KOPT-K1 (cell line): ENCODE measurements at regions not wholly inside any gene's neighbourhood (a gene's known extent, or its start where the extent isn't known, plus 50 kb on each side); places are given as distances from the start of the nearest gene placed in this dataset.

ENCODE experiments used
- H3K27ac ChIP-seq: fragments of 200-600 bp; sonication (generic); 2 replicates; pipeline ENCODE4 v1.5.1; 2016; ENCODE audit warnings: antibody characterized with exemption, mild to moderate bottlenecking, low read depth, low read length; ENCODE audit not compliant: poor library complexity, severe bottlenecking
- H3K36me3 ChIP-seq: fragments of 200-600 bp; sonication (generic); 2 replicates; pipeline ENCODE4 v1.5.1; 2017; ENCODE audit warnings: antibody characterized with exemption, mild to moderate bottlenecking, low read length, moderate library complexity; ENCODE audit not compliant: insufficient read depth
- H3K9me3 ChIP-seq: fragments of 200-600 bp; sonication (generic); 2 replicates; pipeline ENCODE4 v1.5.1; 2017; ENCODE audit warnings: antibody characterized with exemption, low read length, mild to moderate bottlenecking; ENCODE audit not compliant: insufficient read depth, poor library complexity, severe bottlenecking

DNA sequence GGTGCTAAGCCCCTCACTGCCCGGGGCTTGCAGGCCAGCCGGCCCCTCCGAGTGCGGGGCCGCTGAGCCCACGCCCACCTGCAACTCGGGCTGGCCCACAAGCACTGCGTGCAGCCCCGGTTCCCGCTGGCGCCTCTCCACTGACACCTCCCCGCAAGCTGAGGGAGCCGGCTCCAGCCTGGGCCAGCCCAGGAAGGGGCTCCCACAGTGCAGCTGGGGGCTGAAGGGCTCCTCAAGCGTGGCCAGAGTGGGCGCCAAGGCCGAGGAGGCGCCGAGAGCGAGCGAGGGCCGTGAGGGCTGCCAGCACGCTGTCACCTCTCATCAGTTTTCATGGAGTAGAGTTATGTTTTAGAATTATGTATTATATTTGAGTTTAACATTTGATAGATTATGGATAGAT, 176.5 kb upstream of the FAM78B start:
- Histone ChIP-seq H3K27ac (no peak overlapping the region), H3K36me3 (no peaks in the 10 kb centered on the region), H3K9me3 (no peaks in the 10 kb centered on the region)

DNA sequence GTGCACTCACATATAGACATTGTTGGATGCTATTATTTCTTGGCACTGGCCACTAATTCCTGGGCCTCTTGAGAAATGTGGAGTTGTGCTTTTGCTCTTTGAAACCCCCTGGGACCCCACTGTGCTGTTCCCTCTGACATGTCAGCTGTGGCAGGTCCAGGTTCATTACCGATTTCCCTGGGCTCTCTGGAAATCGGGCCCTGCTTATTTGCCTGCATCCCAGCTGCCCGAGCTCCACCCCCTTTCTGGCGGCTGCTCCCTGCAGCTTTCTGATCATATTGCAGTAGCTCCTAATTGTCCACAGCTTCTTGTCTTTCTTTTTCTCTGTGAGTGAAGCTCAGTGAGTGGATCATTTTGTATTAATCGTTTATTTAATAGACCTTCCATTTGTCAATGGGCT, 183.7 kb upstream of the FAM78B start:
- no peaks in the 10 kb centered on the region for H3K36me3 ChIP-seq
- no peak overlapping the region for H3K27ac ChIP-seq
- H3K9me3 ChIP-seq = no peaks in the 10 kb centered on the region

DNA sequence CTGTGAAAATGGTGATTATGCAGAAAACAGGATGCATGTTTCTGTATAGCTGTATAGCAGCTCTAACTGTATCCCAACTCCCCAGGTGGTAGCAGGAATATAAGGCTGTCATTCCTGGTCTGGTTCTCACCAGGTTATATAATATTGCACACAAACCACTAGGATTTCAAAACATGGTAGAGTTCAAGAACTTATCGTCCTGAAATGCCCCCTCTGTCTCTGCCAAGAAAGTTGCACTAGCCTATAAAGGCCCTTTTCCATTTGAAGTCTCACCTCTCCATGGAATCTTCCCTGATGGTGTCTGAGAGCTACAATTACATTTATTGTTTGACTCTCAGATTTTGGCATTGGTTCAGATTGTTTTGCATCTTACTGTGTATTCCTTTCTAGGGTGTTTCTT, 184.9 kb upstream of the FAM78B start:
- no peaks in the 10 kb centered on the region for H3K36me3 ChIP-seq
- H3K9me3 ChIP-seq = no peaks in the 10 kb centered on the region
- H3K27ac ChIP-seq = no peak overlapping the region

DNA sequence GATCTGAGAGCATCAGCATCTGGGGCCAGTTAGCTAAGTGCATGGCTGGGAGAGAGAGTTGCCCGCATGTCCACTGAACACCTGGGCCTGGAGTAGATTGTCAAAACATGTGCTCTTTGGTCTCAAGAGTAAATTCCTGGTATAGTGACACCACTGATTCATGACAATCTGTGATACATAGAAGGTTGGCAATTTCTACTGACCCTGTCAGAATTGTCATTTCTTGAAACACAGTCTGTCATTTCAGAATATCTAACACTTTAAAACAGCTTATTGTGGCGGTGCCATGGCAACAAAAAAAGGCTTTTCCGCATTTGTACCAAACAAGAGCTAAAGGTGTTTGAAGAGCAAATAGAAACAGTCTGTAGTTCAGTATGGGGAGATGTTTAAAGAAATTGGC, 186.4 kb upstream of the FAM78B start:
- H3K36me3 ChIP-seq = no peaks in the 10 kb centered on the region
- H3K9me3 ChIP-seq = no peaks in the 10 kb centered on the region
- H3K27ac ChIP-seq = no peak overlapping the region

DNA sequence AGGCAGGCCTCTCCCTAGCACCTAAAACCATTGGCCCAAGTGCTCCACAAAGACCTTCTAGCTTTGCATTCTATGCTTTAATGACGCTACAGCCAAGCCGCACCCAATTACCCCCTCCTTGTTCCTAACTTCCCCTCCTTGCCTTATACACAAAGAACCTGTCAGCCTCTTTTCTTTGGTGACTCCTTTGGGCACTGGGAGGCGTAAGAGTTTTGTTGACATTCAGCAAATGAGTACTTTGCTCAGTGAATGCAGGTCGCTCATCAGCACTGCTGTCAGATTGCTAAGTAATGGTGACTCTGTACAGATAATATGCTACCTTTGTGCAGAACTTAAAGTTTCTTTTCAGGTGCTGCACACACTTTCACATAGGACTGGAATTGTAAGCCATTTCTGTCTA, 187.6 kb upstream of the FAM78B start:
- Histone ChIP-seq H3K9me3 (no peaks in the 10 kb centered on the region), H3K27ac (no peak overlapping the region), H3K36me3 (no peaks in the 10 kb centered on the region)

DNA sequence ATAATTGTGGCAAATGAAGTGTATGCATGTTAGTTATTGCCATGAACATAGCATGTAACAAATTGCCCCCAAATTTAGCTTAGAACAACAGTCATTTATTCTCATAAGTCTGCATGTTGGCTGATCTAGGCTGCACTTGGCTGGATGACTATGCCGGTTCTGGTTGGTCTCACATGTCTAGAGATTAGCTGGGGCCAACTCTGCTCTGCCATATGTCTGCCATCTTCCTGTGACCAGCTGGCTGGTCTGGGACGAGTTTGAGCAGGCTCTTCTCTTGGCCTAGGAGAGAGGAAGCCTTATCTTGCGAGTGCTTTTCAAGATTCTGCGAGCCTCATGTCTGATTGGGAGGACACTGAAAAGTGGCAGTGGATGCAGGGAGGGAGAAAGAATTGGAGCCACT, 198.3 kb upstream of the FAM78B start:
- H3K9me3 ChIP-seq = no peaks in the 10 kb centered on the region
- H3K27ac ChIP-seq = no peak overlapping the region
- no peaks in the 10 kb centered on the region for H3K36me3 ChIP-seq

DNA sequence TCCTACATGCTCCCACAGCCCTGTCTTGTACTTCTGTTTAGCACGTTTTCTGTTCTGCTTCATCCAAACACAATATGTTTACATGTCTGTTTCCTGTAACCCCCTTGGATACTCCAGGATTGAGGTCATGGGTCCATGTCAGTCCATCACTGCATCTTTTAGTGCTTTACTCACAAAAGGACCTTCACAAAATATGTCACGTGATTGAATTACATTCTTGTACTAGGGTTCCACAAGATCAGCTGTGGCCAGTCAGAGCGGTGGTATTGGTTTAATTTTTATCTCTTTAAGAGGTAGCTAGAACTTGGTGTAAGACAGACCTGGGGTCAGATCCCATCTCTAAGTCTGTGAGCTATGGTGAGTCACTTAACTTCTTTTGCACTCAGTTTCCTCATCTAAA, 201.2 kb upstream of the FAM78B start:
- H3K9me3 ChIP-seq = no peaks in the 10 kb centered on the region
- H3K27ac ChIP-seq = no peak overlapping the region
- H3K36me3 ChIP-seq = no peaks in the 10 kb centered on the region

DNA sequence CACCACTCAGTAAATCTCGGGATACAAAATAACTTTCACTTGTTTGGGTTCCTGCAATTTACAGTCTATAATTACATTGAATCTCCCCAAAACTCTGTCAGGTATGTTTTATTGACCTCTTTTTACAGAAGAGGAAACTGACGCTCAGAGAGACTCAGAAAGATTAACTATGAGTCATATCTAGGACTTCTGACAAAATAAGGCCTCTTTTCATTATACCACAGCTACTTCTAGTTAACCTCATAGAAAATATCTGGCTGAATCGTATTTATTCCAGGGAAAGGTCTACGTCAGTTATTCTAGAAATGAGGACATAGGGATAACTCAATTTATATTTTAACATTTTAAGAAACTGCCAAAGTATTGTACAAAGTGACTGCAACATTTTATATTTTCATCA, 211.1 kb upstream of the FAM78B start:
- H3K9me3 ChIP-seq = no peaks in the 10 kb centered on the region
- no peaks in the 10 kb centered on the region for H3K36me3 ChIP-seq
- no peak overlapping the region for H3K27ac ChIP-seq

DNA sequence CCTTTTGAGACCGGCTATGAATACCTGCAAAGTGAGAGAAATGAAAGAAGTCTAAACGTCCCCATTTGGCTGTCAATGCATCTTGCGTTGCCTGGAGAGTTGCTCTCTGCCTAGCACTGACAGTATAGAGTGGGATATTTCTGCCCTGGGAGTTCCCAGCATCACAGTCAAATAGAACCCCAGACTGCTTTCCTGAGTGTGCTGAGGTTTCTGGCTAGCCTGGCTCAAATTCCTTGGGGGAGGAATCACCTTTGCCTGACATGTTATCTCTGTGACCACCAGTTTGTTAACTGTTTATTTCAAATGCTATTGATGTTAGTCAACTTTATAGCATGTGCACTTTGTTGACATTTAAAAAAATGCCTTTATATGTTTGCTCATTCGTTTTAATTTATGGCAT, 212.0 kb upstream of the FAM78B start:
- Histone ChIP-seq H3K27ac (no peak overlapping the region), H3K9me3 (no peaks in the 10 kb centered on the region), H3K36me3 (no peaks in the 10 kb centered on the region)

DNA sequence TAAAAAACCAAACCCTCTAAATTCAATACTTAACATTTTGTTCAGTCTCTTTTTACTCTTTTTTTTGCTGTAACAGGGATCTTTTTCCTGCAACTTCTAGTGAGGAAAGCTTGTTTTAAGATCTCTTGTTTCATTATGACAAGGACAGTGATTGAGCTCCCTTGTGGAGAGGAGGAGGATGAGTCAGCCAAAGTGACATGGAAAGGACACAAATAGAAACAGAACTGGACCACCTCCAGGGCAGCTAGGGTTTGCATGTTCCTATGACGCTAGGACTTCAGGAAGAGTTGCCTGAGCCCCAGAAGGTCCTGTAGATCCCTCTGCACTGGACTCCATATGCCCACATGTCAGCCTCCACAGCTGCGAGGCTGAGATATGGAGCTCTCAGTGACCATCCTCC, 212.6 kb upstream of the FAM78B start:
- Histone ChIP-seq H3K9me3 (no peaks in the 10 kb centered on the region), H3K27ac (no peak overlapping the region), H3K36me3 (no peaks in the 10 kb centered on the region)

DNA sequence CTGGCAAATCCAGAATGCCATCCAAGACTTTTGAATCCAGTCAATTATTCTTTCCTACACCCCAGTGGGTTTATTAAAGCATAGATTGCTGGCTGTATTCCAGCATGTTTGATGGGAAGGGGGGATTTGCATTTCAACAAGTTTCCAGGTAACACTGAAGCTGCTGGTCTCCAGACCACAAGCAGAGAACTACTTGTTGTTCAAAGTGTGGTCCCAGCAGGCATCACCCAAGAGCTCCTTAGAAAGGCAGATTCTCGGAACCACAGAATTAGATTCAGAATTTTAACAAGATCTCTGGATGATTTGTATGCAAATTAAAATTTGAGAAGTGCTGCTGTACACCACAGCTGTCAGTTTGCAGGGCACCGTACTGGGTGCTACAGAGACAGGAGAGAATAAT, 216.3 kb upstream of the FAM78B start:
- Histone ChIP-seq H3K9me3 (no peaks in the 10 kb centered on the region), H3K27ac (no peak overlapping the region), H3K36me3 (no peaks in the 10 kb centered on the region)

DNA sequence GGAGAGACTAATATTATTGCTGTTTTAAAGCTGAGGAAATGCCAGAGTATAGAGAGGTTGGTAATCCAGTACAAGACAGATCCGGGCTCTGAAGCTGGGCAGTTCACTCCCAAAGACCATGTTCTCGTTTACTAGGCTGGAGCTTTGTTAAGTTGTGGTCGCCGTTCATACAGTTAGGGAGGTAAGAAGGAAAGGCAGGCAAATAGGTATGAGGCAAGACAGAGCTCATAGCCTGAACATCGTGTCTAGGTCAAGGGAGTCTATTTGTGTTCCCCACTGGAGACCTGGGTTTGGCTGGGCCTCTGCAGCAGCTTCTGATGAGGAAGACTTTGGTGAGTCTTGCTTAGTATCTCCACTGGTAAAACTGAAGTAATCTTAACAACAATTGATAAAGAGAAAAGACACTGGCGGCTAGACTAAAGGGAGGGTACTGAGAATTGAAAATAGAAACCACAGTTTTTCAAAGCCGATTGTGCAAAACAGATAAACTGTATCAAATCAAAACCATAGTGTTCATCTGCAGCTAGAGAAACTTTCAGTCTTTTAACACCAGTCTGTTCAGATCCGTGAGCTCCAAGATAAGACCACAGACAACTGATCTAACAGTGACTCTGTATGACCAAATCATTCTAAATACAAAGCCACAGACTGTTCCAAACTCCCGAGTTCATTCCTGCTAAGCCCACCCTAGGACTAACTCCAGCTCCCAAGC, 217.0 kb upstream of the FAM78B start:
- Histone ChIP-seq H3K9me3 (no peaks in the 10 kb centered on the region), H3K27ac (no peak overlapping the region), H3K36me3 (no peaks in the 10 kb centered on the region)

DNA sequence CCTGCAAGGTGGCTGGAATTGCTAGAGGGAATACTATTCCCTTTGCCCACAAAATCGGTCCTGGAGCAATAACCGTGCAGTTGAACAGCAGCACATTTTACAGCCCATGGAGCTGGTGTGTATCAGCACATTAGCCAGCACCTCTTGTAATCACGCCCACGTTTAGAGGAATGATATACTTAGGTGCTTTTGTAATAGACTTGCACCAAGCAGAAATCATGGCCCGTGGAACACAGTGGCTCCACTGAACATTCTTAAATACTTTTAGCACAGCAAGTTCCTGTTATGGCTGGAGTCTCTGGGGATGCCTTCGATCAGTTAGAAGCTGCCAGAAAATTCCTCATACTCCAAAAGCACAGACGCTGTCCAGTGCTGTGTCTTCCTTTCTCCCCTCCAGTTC, 218.1 kb upstream of the FAM78B start:
- Histone ChIP-seq H3K36me3 (no peaks in the 10 kb centered on the region), H3K27ac (no peak overlapping the region), H3K9me3 (no peaks in the 10 kb centered on the region)

DNA sequence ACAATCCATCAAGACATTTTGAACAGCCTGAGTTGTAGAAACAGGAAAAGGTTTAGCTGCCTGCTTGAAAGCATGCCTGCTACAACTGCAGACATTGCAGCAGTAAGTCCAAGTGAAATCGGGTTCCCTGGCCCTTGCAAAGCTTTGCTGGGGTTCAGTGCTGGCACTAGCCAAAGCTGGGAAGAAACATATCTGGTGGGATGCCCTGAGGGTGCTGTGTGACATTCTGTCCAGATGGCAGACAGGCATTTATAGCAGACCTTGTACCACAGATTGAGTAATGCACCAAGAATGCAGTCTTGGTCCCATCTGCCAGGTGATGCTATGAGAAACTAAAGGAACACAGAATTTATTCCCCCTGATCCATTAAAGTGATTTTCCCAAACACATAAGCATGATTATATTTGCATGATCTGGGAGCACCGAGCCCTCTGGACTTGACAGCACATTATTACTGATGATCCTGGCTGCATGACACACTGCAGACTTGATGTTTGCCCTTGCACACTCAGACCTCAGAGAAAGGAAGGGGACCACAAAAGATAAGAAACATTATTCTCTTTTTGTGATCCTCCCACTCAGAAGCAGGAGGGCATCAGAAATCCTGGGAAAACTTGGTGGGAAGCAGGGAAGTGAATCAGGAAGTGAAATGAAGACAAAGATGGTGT, 223.7 kb upstream of the FAM78B start:
- no peak overlapping the region for H3K27ac ChIP-seq
- no peaks in the 10 kb centered on the region for H3K9me3 ChIP-seq
- H3K36me3 ChIP-seq = no peaks in the 10 kb centered on the region

DNA sequence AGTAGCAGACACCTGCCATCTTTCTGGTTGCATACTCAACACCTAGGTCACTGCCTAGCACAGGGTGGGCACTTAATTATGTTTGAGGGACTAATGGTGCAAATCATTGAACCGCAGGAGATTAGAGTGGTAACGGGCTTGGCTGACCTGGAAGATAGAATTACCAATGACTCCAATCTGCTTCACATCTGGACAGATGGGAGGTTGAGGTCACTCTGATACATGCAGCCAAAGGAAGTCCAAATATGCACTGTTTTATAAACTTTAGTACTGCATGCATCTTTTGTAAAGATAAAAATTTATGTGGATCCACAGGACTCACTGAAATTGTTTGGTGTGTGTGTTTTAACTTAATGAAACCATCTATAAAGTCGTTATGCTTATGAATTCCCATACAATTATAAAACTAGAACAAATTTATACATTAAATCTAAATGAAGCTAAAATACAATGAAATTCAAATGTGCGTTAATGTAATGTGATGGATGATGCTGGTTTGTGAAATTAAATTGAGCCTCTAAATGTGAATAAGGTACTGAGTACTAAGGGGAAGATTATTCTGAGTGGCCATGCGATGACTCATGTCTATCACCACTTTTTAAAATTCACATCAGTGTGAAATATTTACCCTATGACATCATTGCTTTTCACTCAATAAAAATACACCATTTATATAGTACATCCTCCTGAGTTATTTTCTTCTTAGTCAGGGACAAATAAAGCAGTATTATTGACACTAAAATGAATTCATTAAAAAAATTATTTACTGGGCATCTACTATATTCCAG, 224.7 kb upstream of the FAM78B start:
- no peaks in the 10 kb centered on the region for H3K9me3 ChIP-seq
- no peaks in the 10 kb centered on the region for H3K36me3 ChIP-seq
- no peak overlapping the region for H3K27ac ChIP-seq
